ENCODE measurements at regions not wholly inside any gene's neighbourhood (a gene's known extent, or its start where the extent isn't known, plus 50 kb on each side); places are given as distances from the start of the nearest gene placed in this dataset.

- no peak for TF ChIP-seq POLR2AphosphoS5 (IDR thresholded peaks at IDR 0.05)
- no peak for TF ChIP-seq CTCF (IDR thresholded peaks at IDR 0.05)
- no peak for TF ChIP-seq POLR2A (IDR thresholded peaks at IDR 0.05; ENCODE audit: low read depth)
- no peak for TF ChIP-seq EP300 (IDR thresholded peaks at IDR 0.05)
Observed at GRCh38 chr13:63595811-63596210, 2180.2 kb upstream of the PCDH20 start.

Measured in esophagus muscularis mucosa (tissue), 4 donors.